ENCODE measurements at regions not wholly inside any gene's neighbourhood (a gene's known extent, or its start where the extent isn't known, plus 50 kb on each side); places are given as distances from the start of the nearest gene placed in this dataset.
A peak's percentile ranks its signal among the peaks of the same experiment; 100 is the strongest.

DNA sequence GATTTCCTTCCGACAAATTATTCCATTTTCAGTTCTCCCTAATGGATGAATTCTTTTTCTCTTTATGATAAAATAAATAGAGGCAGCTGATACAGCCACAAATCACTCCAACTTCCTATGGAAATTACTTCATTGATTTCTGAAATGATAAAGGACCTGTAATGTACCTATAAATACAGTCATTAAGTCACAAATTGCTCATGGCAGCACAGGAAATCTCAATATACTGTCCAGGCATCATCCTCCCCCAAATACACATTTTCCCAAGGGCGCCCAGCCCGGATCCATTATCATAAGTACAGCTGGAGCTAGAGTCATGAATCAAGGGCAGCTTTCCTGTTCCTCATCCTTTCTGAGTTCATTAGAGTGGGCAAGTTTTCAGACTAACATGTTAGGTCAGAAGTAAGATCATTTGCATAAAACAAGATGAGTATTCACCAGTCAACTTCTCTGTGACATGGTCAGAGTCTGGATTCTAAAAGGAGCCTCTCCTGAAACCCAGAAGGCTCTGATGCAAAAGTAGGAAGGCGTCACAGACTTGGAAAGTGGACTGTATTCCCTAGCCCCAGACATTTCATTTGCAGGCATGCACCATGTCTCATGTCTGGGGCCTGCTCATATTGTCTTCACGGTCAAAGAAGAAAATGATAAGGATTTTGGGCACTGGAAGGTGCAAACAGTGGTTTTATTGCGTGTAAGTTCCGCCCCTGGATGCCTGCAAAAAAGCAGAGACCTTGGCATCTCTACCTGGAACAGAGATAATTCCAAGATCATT, 383.2 kb downstream of the PLK2 start:
- H3K9me3 ChIP-seq (ENCODE audit: control insufficient read depth, insufficient read depth, low read depth, low read length): no peaks in the 10 kb centered on the region
- BruUV-seq (replicated peaks): no TSS peak
- DNase-seq (ENCODE audit: low read depth, low spot score): no peak
- in situ Hi-C loops (cut with HindIII; ENCODE audit: low pct_unique_long_range_greater_than_20kb, low sequenced_read_pairs) (no loop called here), intact Hi-C loops (cut with micrococcal nuclease; ENCODE audit: unreplicated experiment) (loop anchor here (5.0 to 10.0 kb wide), 4 partner anchors 108 to 371 kb away; no protein-coding TSS in a partner anchor)
- no peak for ATAC-seq
- peak overlapping the region; percentile 90 for H3K27ac ChIP-seq (ENCODE audit: low read length)
- H3K4me3 ChIP-seq (ENCODE audit: low read depth in 2 of 2, low read length in 2 of 2): no peak overlapping the region
- CTCF ChIA-PET: no interaction called here
- no peaks in the 10 kb centered on the region for H3K27me3 ChIP-seq (ENCODE audit: control insufficient read depth, insufficient read depth, low read length)
- POLR2A ChIA-PET: no interaction called here
- H3K36me3 ChIP-seq (ENCODE audit: control insufficient read depth, insufficient read depth, low read length): no peaks in the 10 kb centered on the region
- TF ChIP-seq TCF7L2 (IDR thresholded peaks at IDR 0.05; ENCODE audit: low read depth, low read length) (no peak), SIN3A (IDR thresholded peaks at IDR 0.05; ENCODE audit: borderline replicate concordance, insufficient read depth, low read depth, low read length) (no peak), POLR2AphosphoS5 (IDR thresholded peaks at IDR 0.05; ENCODE audit: low read depth, low read length) (no peak)
- TF ChIP-seq, protein P1, sequence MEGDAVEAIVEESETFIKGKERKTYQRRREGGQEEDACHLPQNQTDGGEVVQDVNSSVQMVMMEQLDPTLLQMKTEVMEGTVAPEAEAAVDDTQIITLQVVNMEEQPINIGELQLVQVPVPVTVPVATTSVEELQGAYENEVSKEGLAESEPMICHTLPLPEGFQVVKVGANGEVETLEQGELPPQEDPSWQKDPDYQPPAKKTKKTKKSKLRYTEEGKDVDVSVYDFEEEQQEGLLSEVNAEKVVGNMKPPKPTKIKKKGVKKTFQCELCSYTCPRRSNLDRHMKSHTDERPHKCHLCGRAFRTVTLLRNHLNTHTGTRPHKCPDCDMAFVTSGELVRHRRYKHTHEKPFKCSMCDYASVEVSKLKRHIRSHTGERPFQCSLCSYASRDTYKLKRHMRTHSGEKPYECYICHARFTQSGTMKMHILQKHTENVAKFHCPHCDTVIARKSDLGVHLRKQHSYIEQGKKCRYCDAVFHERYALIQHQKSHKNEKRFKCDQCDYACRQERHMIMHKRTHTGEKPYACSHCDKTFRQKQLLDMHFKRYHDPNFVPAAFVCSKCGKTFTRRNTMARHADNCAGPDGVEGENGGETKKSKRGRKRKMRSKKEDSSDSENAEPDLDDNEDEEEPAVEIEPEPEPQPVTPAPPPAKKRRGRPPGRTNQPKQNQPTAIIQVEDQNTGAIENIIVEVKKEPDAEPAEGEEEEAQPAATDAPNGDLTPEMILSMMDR (IDR thresholded peaks at IDR 0.05): no peak
- TF ChIP-seq, protein P2, sequence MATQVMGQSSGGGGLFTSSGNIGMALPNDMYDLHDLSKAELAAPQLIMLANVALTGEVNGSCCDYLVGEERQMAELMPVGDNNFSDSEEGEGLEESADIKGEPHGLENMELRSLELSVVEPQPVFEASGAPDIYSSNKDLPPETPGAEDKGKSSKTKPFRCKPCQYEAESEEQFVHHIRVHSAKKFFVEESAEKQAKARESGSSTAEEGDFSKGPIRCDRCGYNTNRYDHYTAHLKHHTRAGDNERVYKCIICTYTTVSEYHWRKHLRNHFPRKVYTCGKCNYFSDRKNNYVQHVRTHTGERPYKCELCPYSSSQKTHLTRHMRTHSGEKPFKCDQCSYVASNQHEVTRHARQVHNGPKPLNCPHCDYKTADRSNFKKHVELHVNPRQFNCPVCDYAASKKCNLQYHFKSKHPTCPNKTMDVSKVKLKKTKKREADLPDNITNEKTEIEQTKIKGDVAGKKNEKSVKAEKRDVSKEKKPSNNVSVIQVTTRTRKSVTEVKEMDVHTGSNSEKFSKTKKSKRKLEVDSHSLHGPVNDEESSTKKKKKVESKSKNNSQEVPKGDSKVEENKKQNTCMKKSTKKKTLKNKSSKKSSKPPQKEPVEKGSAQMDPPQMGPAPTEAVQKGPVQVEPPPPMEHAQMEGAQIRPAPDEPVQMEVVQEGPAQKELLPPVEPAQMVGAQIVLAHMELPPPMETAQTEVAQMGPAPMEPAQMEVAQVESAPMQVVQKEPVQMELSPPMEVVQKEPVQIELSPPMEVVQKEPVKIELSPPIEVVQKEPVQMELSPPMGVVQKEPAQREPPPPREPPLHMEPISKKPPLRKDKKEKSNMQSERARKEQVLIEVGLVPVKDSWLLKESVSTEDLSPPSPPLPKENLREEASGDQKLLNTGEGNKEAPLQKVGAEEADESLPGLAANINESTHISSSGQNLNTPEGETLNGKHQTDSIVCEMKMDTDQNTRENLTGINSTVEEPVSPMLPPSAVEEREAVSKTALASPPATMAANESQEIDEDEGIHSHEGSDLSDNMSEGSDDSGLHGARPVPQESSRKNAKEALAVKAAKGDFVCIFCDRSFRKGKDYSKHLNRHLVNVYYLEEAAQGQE (IDR thresholded peaks at IDR 0.05; ENCODE audit: insufficient read depth in 1 of 2, low read depth in 2 of 2, low read length in 1 of 2): no peak
- peaks cover 76% of the 10 kb centered on the region for H3K4me1 ChIP-seq (ENCODE audit: control insufficient read depth, insufficient read depth, low read length)

DNA sequence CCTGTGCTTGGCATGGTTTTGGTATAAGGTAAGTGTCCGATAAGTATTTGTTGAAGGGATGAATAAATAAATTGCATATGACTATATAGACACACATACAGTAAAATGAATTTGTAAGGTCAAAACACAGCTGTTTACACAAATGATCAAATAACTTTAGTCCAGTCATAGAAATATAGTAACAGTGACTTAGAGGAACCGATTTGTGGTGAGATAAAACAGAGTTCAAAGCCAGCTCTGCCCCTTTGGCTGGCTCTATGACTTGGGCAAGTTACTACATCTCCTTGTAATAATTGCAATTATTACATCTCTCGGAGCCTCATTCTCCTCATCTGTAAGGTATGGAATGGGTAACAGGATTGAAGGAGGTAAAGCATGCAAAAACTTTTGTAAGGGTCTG, 384.0 kb downstream of the PLK2 start:
- Histone ChIP-seq H3K9me3 (ENCODE audit: control insufficient read depth, insufficient read depth, low read depth, low read length) (no peaks in the 10 kb centered on the region), H3K27me3 (ENCODE audit: control insufficient read depth, insufficient read depth, low read length) (no peaks in the 10 kb centered on the region), H3K4me1 (ENCODE audit: control insufficient read depth, insufficient read depth, low read length) (peaks cover 76% of the 10 kb centered on the region), H3K36me3 (ENCODE audit: control insufficient read depth, insufficient read depth, low read length) (no peaks in the 10 kb centered on the region), H3K27ac (ENCODE audit: low read length) (peak overlapping the region; percentile 90; the same call in 1 of the 2 replicates), H3K4me3 (ENCODE audit: low read depth in 2 of 2, low read length in 2 of 2) (no peak overlapping the region)
- POLR2A ChIA-PET: no interaction called here
- TF ChIP-seq, protein P2 (IDR thresholded peaks at IDR 0.05; ENCODE audit: insufficient read depth in 1 of 2, low read depth in 2 of 2, low read length in 1 of 2): no peak
- TF ChIP-seq TCF7L2 (IDR thresholded peaks at IDR 0.05; ENCODE audit: low read depth, low read length): peak; percentile 75
- DNase-seq (ENCODE audit: low read depth, low spot score) (no peak), ATAC-seq (no peak)
- intact Hi-C loops (cut with micrococcal nuclease; ENCODE audit: unreplicated experiment): loop anchor here (5.0 to 10.0 kb wide), 4 partner anchors 109 to 371 kb away; no protein-coding TSS in a partner anchor
- BruUV-seq (replicated peaks): no TSS peak
- in situ Hi-C loops (cut with HindIII; ENCODE audit: low pct_unique_long_range_greater_than_20kb, low sequenced_read_pairs): no loop called here
- CTCF ChIA-PET: no interaction called here

All from Panc1 (cell line).